ENCODE measurements at regions not wholly inside any gene's neighbourhood (a gene's known extent, or its start where the extent isn't known, plus 50 kb on each side); places are given as distances from the start of the nearest gene placed in this dataset.
"Not testable (repeated sequence)": the region's sequence is repeated elsewhere in the genome, so short reads cannot be mapped to it uniquely, and the experiment has no call there.

DNA sequence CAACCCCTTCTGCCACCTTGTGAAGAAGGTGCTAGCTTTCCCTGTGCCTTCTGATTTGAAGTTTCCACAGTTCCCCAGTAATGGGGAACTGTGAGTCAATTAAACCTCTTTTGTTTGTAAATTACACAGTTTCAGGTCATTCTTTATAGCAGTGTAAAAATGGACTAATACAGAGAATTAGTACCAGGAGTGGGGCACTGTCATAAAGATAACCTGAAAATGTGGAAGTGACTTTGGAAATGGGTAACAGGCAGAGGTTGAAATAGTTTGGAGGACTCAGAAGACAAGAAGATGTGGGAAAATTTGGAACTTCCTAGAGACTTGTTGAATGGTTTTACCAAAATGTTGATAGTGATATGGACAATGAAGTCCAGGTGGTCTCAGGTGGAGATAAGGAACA, 131.0 kb upstream of the HAND2 start:
- no peaks in the 10 kb centered on the region for H3K9me3 ChIP-seq (ENCODE audit: control insufficient read depth in 3 of 3, low read length in 3 of 3)
- no peak overlapping the region for H3K9ac ChIP-seq (ENCODE audit: low read depth in 1 of 3, low read length in 3 of 3)
- no peak overlapping the region for H3K4me3 ChIP-seq (ENCODE audit: low read length in 3 of 3)
- H3K36me3 ChIP-seq (ENCODE audit: control insufficient read depth in 3 of 3, insufficient read depth in 3 of 3, low read length in 3 of 3), result no peaks in the 10 kb centered on the region
- no peak overlapping the region for H3K27ac ChIP-seq (ENCODE audit: low read depth, low read length)
- no peaks in the 10 kb centered on the region for H3K4me1 ChIP-seq (ENCODE audit: control insufficient read depth in 3 of 3, insufficient read depth in 3 of 3, low read length in 3 of 3)
- H3K27me3 ChIP-seq (ENCODE audit: control insufficient read depth in 3 of 3, insufficient read depth in 3 of 3, low read length in 3 of 3), result no peaks in the 10 kb centered on the region

DNA sequence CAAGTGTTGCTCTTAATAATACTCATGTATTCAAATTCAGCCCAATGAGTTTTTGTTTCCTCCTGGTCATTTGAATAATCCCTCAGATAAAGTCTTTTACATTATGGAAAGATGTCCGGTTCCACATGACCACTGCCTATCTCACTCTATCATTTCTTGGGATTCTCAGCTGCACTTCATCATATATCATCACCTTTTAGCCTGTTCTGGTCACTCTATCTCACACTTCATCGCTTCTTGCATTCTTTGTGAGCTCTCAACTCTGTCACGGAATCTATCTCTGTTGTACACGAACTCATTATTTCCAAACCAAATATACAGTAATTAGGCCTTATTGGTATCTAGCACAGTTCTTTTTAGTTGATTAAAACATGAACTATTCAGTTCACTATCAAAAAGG, 126.9 kb upstream of the HAND2 start:
- no peak overlapping the region for H3K4me3 ChIP-seq (ENCODE audit: low read length in 3 of 3)
- H3K27ac ChIP-seq (ENCODE audit: low read depth, low read length), result no peak overlapping the region
- no peaks in the 10 kb centered on the region for H3K4me1 ChIP-seq (ENCODE audit: control insufficient read depth in 3 of 3, insufficient read depth in 3 of 3, low read length in 3 of 3)
- H3K9ac ChIP-seq (ENCODE audit: low read depth in 1 of 3, low read length in 3 of 3), result no peak overlapping the region
- peaks cover 0 to 2% (median 0%) of the 10 kb centered on the region in 3 donors for H3K27me3 ChIP-seq (ENCODE audit: control insufficient read depth in 3 of 3, insufficient read depth in 3 of 3, low read length in 3 of 3)
- H3K36me3 ChIP-seq (ENCODE audit: control insufficient read depth in 3 of 3, insufficient read depth in 3 of 3, low read length in 3 of 3), result no peaks in the 10 kb centered on the region
- H3K9me3 ChIP-seq (ENCODE audit: control insufficient read depth in 3 of 3, low read length in 3 of 3), result no peaks in the 10 kb centered on the region

DNA sequence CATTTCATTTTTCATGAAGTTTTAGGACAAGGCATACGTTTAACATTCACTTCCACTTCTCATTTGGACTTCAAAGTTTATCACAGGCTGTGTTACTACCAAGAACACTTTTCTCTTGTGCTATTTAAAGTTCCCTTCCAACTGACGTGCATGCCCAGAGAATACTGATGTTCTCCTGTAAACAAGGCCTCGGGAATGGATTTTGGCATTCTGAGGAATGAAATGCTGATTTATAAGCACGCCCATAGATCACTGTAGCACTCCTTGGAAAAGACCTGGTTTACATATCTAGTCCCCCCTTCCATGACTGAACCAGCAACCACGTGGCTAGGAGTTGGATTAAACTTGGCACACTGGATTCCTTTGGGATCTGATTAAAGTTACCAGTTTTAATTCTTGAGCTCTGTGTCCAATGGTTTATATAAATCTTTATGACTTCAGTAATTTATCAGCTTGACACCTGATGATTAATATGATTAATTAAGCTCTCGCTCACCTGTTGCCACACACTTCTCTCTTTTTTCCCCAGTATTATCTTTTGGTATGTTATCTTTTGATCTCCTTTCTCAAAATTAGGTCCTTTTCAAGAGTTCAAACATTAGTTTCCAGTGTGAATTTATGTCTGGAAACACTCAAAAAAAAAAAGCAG, 122.4 kb upstream of the HAND2 start:
- Histone ChIP-seq H3K9me3 (ENCODE audit: control insufficient read depth in 3 of 3, low read length in 3 of 3) (no peaks in the 10 kb centered on the region), H3K27me3 (ENCODE audit: control insufficient read depth in 3 of 3, insufficient read depth in 3 of 3, low read length in 3 of 3) (peaks cover 0 to 2% (median 0%) of the 10 kb centered on the region in 3 donors), H3K4me1 (ENCODE audit: control insufficient read depth in 3 of 3, insufficient read depth in 3 of 3, low read length in 3 of 3) (no peaks in the 10 kb centered on the region), H3K4me3 (ENCODE audit: low read length in 3 of 3) (no peak overlapping the region), H3K27ac (ENCODE audit: low read depth, low read length) (no peak overlapping the region), H3K9ac (ENCODE audit: low read depth in 1 of 3, low read length in 3 of 3) (no peak overlapping the region), H3K36me3 (ENCODE audit: control insufficient read depth in 3 of 3, insufficient read depth in 3 of 3, low read length in 3 of 3) (no peaks in the 10 kb centered on the region)

DNA sequence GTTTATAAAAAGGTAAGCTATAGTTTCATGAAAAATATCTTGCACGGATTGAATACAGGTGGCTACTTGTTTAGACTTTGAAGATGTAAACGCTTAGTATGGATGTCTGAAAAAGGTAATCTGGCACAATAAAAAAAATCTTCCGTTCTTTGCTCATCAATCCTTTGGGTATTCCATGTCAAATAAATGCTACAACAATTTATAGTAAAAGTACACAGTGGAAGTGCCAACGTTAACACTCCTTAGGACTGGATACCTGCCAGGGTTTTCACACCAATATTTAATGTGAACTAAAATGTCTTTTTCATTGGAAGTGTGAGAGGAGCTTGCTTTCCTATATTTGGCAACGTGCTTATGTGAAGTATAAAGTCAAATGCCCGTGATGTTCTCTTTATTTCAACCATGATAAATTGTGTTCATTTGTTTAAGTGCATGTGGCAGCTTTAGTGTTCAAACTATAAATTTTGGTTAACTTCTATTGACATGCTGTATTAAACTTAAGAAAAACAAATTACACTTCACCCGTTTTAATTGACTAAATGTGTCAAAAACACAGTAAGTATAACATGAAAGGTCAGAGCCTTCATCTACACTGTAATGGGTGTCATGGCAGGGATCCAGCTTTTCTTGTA, 121.7 kb upstream of the HAND2 start:
- Histone ChIP-seq H3K27ac (ENCODE audit: low read depth, low read length) (no peak overlapping the region), H3K4me1 (ENCODE audit: control insufficient read depth in 3 of 3, insufficient read depth in 3 of 3, low read length in 3 of 3) (no peaks in the 10 kb centered on the region)

DNA sequence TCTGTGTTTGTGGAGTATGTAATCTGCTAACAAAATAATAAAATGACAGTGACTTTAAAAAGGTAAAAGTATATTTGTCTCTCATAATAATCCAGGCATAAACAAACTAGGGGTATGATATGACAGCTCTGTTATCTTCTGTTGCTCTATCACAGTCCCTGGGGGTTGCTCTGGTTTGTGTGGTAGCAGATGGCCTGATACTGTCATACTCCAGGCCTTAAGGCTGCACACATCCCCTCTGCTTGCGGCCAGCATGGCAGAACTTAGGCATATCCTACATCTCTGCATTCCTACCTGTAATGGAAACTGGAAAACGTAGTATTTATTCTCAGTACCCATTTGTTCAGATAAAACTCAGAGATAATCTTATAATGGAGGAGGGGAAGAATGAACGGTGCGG, 117.9 kb upstream of the HAND2 start:
- Histone ChIP-seq H3K9ac (ENCODE audit: low read depth in 1 of 3, low read length in 3 of 3) (no peak overlapping the region), H3K4me3 (ENCODE audit: low read length in 3 of 3) (no peak overlapping the region), H3K27ac (ENCODE audit: low read depth, low read length) (no peak overlapping the region), H3K36me3 (ENCODE audit: control insufficient read depth in 3 of 3, insufficient read depth in 3 of 3, low read length in 3 of 3) (no peaks in the 10 kb centered on the region), H3K9me3 (ENCODE audit: control insufficient read depth in 3 of 3, low read length in 3 of 3) (no peaks in the 10 kb centered on the region), H3K27me3 (ENCODE audit: control insufficient read depth in 3 of 3, insufficient read depth in 3 of 3, low read length in 3 of 3) (no peaks in the 10 kb centered on the region), H3K4me1 (ENCODE audit: control insufficient read depth in 3 of 3, insufficient read depth in 3 of 3, low read length in 3 of 3) (no peaks in the 10 kb centered on the region)

More for the DNA sequence above, 121.7 kb upstream of the HAND2 start:
- Histone ChIP-seq H3K9me3 (ENCODE audit: control insufficient read depth in 3 of 3, low read length in 3 of 3) (no peaks in the 10 kb centered on the region), H3K36me3 (ENCODE audit: control insufficient read depth in 3 of 3, insufficient read depth in 3 of 3, low read length in 3 of 3) (no peaks in the 10 kb centered on the region), H3K27me3 (ENCODE audit: control insufficient read depth in 3 of 3, insufficient read depth in 3 of 3, low read length in 3 of 3) (peaks cover 0 to 2% (median 0%) of the 10 kb centered on the region in 3 donors), H3K9ac (ENCODE audit: low read depth in 1 of 3, low read length in 3 of 3) (no peak overlapping the region), H3K4me3 (ENCODE audit: low read length in 3 of 3) (no peak overlapping the region)

DNA sequence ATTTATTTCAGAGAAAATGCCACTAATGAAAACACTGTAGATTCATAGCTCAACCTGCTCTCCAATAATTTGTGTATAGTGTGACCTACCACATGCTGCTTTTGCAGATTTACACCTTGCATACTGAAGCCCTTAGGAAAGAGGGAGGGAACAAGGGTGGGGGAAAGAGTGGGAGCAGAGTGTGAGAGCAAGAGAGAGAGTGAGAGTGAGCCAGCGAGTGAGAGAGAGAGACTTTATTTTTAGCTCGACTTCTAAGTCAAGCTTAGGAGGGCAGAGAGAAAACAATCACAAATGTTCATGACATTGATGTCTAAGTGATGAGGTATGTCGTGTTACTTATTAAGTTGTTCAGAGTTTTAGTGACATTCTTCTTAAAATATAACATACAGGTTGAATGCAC, 112.5 kb upstream of the HAND2 start:
- H3K9me3 ChIP-seq (ENCODE audit: control insufficient read depth in 3 of 3, low read length in 3 of 3), result peaks cover 0 to under 1% (median 0%) of the 10 kb centered on the region in 3 donors
- no peak overlapping the region for H3K4me3 ChIP-seq (ENCODE audit: low read length in 3 of 3)
- H3K27me3 ChIP-seq (ENCODE audit: control insufficient read depth in 3 of 3, insufficient read depth in 3 of 3, low read length in 3 of 3), result no peaks in the 10 kb centered on the region
- H3K4me1 ChIP-seq (ENCODE audit: control insufficient read depth in 3 of 3, insufficient read depth in 3 of 3, low read length in 3 of 3), result no peaks in the 10 kb centered on the region
- no peak overlapping the region for H3K9ac ChIP-seq (ENCODE audit: low read depth in 1 of 3, low read length in 3 of 3)
- H3K27ac ChIP-seq (ENCODE audit: low read depth, low read length), result no peak overlapping the region
- no peaks in the 10 kb centered on the region for H3K36me3 ChIP-seq (ENCODE audit: control insufficient read depth in 3 of 3, insufficient read depth in 3 of 3, low read length in 3 of 3)

DNA sequence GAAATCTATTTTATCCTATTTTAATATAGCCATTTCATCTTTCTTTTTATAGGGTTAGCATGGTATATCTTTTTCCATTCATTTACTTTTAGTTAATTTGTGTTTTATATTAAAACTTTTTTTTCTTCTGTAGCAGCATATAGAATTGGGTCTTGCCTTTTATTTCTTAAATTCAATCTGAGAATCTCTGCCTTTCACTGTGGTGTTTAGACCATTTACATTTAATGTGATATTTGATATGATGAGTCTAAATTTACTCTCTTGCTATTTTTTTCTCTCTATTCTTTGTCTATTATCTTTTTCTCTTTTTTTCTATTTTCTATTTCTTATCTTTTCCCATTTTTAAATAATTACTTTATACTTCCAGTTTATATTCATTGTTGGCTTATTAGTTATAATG, 105.4 kb upstream of the HAND2 start:
- no peaks in the 10 kb centered on the region for H3K36me3 ChIP-seq (ENCODE audit: control insufficient read depth in 3 of 3, insufficient read depth in 3 of 3, low read length in 3 of 3)
- H3K9ac ChIP-seq (ENCODE audit: low read depth in 1 of 3, low read length in 3 of 3), result no peak overlapping the region
- no peaks in the 10 kb centered on the region for H3K4me1 ChIP-seq (ENCODE audit: control insufficient read depth in 3 of 3, insufficient read depth in 3 of 3, low read length in 3 of 3)
- no peak overlapping the region for H3K27ac ChIP-seq (ENCODE audit: low read depth, low read length)
- H3K4me3 ChIP-seq (ENCODE audit: low read length in 3 of 3), result no peak overlapping the region
- no peaks in the 10 kb centered on the region for H3K27me3 ChIP-seq (ENCODE audit: control insufficient read depth in 3 of 3, insufficient read depth in 3 of 3, low read length in 3 of 3)
- peaks cover 0 to 9% (median 3%) of the 10 kb centered on the region in 3 donors for H3K9me3 ChIP-seq (ENCODE audit: control insufficient read depth in 3 of 3, low read length in 3 of 3)

DNA sequence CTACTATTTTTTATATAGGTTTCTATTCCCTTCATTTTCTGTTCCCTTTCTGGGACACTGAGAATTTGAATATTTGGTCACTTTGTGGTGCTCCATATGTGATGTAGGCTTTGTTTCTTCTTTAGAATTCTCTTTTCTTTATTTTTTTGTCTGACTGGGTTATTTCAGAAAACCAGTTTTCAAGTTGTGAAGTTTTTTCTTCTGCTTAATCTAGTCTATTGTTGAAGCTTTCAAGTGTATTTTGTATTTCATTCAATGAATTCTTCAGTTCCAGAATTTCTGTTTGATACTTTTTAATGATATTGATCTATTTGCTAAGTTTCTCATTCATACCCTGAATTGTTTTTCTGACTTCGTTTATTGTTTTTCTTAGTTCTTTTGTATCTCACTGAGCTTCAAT, 96.2 kb upstream of the HAND2 start:
- H3K4me1 ChIP-seq (ENCODE audit: control insufficient read depth in 3 of 3, insufficient read depth in 3 of 3, low read length in 3 of 3), result no peaks in the 10 kb centered on the region
- no peak overlapping the region for H3K27ac ChIP-seq (ENCODE audit: low read depth, low read length)
- no peaks in the 10 kb centered on the region for H3K27me3 ChIP-seq (ENCODE audit: control insufficient read depth in 3 of 3, insufficient read depth in 3 of 3, low read length in 3 of 3)
- H3K4me3 ChIP-seq (ENCODE audit: low read length in 3 of 3), result no peak overlapping the region
- peaks cover 6 to 11% (median 7%) of the 10 kb centered on the region in 3 donors for H3K9me3 ChIP-seq (ENCODE audit: control insufficient read depth in 3 of 3, low read length in 3 of 3)
- H3K36me3 ChIP-seq (ENCODE audit: control insufficient read depth in 3 of 3, insufficient read depth in 3 of 3, low read length in 3 of 3), result no peaks in the 10 kb centered on the region
- no peak overlapping the region for H3K9ac ChIP-seq (ENCODE audit: low read depth in 1 of 3, low read length in 3 of 3)

DNA sequence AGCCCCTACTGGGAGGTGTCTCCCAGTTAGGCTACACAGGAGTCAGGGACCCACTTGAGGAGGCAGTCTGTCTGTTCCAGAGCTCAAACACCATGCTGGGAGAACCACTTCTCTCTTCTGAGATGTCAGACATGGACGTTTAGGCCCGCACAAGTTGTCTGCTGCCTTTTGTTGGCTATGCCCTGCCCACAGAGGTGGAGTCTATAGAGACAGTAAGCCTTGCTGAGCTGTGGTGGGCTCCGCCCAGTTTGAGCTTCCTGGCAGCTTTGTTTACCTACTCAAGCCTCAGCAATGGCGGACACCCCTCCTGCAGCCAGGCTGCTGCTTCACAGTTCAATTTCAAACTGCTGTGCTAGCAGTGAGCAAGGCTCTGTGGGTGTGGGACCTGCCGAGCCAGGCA, 88.6 kb upstream of the HAND2 start:
- H3K27me3 ChIP-seq (ENCODE audit: control insufficient read depth in 3 of 3, insufficient read depth in 3 of 3, low read length in 3 of 3); H3K27ac ChIP-seq (ENCODE audit: low read depth, low read length); H3K9me3 ChIP-seq (ENCODE audit: control insufficient read depth in 3 of 3, low read length in 3 of 3); H3K4me1 ChIP-seq (ENCODE audit: control insufficient read depth in 3 of 3, insufficient read depth in 3 of 3, low read length in 3 of 3); H3K36me3 ChIP-seq (ENCODE audit: control insufficient read depth in 3 of 3, insufficient read depth in 3 of 3, low read length in 3 of 3); H3K9ac ChIP-seq (ENCODE audit: low read depth in 1 of 3, low read length in 3 of 3); H3K4me3 ChIP-seq (ENCODE audit: low read length in 3 of 3): not testable (repeated sequence)

DNA sequence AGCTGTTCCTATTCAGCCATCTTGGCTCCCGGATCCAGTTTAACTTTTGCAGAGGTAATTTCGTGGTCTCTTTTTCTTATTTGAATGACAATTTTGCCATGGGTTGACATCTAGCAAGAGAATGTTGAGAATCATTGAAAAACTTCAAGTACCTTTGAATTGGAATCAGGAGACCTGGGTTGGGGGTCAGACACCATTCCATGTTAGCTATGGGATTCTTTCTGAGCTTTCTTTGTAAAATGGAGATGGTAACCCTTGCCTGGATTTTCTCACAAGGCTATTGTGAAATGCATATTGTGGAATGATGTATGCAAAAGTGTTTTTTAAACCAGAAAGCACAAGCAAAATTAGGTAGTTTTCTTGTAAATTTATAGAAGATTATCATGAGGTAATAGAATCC, 79.1 kb upstream of the HAND2 start:
- H3K4me1 ChIP-seq (ENCODE audit: control insufficient read depth in 3 of 3, insufficient read depth in 3 of 3, low read length in 3 of 3), result no peaks in the 10 kb centered on the region
- no peak overlapping the region for H3K9ac ChIP-seq (ENCODE audit: low read depth in 1 of 3, low read length in 3 of 3)
- H3K4me3 ChIP-seq (ENCODE audit: low read length in 3 of 3), result no peak overlapping the region
- no peak overlapping the region for H3K27ac ChIP-seq (ENCODE audit: low read depth, low read length)
- H3K36me3 ChIP-seq (ENCODE audit: control insufficient read depth in 3 of 3, insufficient read depth in 3 of 3, low read length in 3 of 3), result no peaks in the 10 kb centered on the region
- H3K9me3 ChIP-seq (ENCODE audit: control insufficient read depth in 3 of 3, low read length in 3 of 3), result no peaks in the 10 kb centered on the region
- H3K27me3 ChIP-seq (ENCODE audit: control insufficient read depth in 3 of 3, insufficient read depth in 3 of 3, low read length in 3 of 3), result no peaks in the 10 kb centered on the region
